NCI-H2107 treated with DMSO at 0.1 percent for 48 hours (cell line): ENCODE measurements at regions not wholly inside any gene's neighbourhood (a gene's known extent, or its start where the extent isn't known, plus 50 kb on each side); places are given as distances from the start of the nearest gene placed in this dataset.

Source experiments
- DNase-seq: peaks from one replicate; lab custom pipeline; 2025; ENCODE audit not compliant: unreplicated experiment; lab: John Stamatoyannopoulos, UW

GRCh38 chr2:65549631-65550030 lies 117.2 kb upstream of the SPRED2 start:
- no peak for DNase-seq

- DNase-seq = no peak
These were observed 116.8 kb upstream of the SPRED2 start for GRCh38 chr2:65549257-65549627.

GRCh38 chr2:65548576-65549256 lies 116.3 kb upstream of the SPRED2 start:
- DNase-seq = no peak

- no peak for DNase-seq
These were observed 115.7 kb upstream of the SPRED2 start for GRCh38 chr2:65548064-65548463.

- no peak for DNase-seq
These were observed 113.7 kb upstream of the SPRED2 start for GRCh38 chr2:65545837-65546805.

GRCh38 chr2:65541773-65542172 lies 109.4 kb upstream of the SPRED2 start:
- no peak for DNase-seq

DNA sequence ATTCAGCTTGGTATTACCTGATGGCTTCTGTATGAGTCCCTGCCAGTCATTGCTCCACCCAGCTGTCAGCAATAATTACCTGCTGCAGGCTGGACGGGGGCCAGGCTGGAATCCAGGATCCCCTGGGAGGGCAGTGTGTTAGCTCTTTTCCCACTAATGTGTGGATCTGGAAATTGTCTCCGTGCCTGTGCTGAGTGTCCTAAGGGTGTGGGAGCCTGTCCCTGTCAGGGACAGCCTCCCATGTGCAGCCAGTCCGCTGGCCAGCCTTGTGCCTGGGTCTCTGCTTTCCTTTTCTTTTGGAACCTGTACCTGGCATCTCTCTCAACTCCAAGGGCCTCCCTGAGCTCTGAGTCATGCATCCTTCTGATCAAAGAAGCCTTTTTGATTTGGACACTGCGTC lies 107.2 kb upstream of the SPRED2 start:
- DNase-seq = peak; percentile 13

GRCh38 chr2:65537651-65538385 lies 105.4 kb upstream of the SPRED2 start:
- DNase-seq = no peak

GRCh38 chr2:65536596-65536995 lies 104.2 kb upstream of the SPRED2 start:
- DNase-seq = no peak

GRCh38 chr2:65532937-65533336 lies 100.5 kb upstream of the SPRED2 start:
- DNase-seq = no peak

DNA sequence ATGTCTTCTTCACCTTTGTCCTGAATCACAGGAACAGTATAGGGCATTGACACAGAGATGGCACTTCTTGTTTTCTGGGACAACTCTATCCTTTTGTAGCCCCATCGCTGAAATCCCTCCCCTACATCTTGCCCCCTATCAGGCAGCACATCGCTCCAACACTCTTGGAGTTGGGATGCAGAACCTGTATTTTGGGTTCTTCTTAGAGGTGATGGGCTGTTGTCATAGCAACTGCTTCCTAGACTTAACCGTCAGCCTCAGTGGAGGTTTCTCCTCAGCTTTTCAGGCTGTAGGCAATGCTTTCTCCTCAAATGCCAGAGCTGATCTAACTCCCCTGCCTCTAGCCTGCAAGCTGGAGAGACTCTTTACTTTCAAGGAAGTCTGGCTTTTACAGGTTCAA lies 99.9 kb upstream of the SPRED2 start:
- no peak for DNase-seq

DNA sequence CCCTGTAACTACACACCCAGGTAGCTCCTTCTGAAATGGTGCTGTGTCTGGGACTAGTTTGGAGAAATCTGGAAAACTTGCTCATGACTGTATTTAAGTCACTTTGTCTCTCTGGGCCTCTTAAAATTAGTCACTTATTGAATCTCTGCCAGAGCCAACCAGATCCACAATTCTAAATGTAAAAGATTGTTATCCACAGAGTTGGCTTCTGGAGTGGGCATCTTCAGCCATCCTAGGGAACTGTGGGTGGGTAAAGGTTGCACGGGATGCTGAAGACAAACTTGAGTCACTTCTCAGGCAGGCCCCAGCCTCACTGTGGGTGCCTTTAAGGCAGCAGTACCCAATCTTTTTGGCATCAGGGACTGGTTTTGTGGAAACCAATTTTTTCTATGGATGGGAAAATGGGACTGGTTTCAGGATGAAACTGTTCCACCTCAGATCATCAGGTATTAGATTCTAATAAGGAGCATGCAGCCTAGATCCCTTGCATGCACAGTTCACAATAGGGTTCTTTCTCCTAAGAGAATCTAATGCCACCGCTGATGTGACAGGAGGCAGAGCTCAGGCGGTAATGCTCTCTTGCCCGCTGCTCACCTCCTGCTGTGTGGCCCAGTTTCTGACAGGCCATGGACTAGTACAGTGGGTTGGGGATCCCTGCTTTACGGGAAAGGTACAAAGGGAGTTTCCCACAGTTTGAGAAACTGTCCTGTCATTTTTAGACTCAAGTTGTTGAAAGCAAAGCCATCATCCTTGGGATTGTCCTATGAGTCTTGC lies 98.3 kb upstream of the SPRED2 start:
- DNase-seq = no peak

DNA sequence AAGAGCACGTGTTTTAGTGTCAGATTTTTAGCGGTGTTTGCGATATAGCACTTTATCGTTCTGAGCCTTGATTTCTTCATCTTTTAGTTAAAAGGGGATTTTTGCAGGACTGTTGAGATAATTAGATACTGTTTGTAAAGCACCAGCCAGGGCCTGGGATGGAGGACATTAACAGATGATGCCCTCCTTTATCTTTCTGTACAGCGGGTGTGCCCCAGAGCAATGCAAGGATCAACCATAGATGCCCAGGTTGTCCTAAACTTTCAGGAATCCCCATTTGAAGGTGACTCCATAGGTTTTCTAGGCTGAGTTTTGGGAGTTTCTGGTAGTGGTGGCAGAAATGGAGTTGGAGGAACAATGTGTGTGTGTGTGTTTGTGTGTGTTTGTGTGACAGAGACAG lies 97.0 kb upstream of the SPRED2 start:
- DNase-seq = no peak

DNA sequence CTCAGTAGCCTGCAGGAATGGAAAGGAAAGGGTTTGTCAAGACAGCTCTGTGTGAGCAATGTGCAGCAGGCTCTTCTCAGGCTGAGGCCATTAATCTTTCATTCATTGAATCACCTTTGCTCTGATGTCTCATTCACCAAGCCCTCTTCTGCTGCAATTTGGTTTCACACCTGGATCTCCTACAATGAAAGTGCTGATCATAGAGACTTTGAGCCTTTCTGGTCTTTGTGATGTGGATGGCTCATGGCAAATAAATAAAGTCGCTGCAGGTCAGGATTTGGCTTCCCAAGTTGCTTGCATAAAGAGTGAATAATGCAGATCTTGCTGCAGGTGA lies 95.8 kb upstream of the SPRED2 start:
- DNase-seq = no peak

DNA sequence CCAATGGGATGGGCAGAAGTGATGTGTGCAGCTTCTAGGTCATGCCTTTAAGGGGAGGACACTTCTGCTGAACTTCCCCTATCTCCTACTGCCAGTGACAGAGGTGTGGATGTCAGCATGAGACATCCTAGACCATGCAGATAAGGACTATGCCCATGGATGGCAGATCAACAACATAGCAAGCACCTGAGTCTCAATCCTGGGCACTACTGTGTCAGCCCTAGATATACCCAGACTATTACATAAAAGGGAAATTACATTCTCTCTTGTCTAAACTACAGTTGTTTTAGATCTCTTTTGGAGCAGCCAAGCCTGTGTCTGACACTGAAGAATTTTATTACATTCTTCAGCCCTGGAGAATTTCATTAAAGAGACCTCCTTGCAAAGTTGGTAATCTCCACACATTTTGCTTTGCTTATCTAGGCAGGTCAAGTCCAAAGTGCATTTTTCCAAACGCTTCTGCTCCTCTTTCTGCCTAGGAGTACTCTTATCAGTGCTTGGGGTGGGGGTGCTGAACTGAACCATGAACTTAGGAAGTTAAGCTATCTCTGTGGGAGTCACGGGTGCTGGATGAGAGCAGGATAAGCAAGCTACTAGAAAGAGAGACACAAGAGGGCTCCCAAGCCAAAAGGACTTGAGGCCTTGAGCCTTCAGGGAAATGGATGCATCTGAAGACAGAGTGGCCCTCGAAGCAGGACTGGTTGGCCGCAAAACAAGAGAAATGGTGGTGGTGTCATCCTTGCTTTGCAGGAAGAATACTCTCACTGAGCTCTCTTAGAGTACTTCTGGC lies 95.2 kb upstream of the SPRED2 start:
- DNase-seq = no peak

- no peak for DNase-seq
These were observed 93.3 kb upstream of the SPRED2 start for GRCh38 chr2:65525616-65526231.

DNA sequence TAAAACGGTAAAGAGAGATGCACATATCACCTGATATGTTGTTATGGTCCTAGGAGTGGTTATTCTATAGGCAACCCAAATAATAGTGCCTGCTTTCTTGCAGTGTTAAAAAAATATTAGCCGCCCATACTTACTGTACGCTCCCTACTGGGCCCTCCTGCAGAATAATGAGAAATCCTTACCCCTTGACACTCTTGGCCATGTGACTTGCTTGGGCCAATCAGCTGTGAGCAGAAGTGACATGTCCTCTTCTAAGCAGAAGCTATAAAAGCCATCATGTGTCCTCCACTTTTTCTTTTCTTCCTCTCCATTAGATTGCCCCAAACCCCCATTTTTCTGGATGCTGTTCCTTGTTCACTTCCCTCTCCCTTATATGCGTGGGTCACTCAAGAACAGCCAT lies 90.5 kb upstream of the SPRED2 start:
- no peak for DNase-seq

DNA sequence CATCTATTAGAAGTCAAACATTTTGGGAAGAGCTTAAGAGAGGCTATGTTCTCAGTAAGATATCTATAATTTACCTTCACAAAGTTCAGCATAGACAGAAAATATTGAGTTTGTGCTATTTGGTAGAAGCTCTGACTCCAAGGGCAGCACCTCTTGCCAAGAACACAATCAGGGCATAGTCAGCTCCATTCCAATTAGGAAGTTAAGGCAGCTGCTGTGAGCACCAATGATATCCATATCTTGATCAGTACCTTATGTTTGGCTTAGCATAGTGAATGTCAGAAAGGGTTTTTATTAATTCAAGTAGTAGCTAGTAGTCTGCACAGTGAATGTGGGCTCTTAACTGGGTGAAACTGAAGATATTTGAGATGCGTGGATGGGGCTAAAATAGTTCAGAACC lies 86.4 kb upstream of the SPRED2 start:
- no peak for DNase-seq

DNA sequence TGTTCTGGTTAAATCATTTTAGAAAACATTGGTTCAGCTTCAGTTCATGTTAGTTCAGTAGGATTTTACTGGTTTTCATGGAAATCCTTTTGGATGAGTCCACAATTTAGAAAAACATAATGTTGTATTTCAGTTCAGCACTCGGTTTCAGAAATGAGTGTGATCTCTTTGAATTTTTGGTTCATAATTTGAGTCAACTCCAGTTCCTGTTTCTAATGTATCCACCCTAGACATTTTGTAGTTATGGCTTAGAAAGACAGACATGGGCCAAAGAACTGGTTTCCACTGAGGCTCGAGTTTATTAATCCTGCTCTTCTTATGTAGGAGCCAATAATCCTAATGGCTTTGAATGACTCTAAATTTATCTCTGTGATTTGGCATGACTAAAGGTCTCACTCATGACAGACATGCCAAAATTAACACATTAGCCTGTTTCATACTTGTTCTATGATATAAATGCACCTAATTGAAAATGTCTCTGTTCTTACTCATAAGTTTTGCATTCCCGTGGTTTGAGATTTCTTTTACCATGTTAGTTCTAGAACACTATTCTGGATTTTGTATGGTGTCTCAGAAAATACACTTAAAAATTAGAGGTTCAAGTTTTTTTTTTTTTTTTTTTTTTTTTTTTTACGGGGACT lies 82.3 kb upstream of the SPRED2 start:
- no peak for DNase-seq
